GM19351 (cell line): ENCODE measurements at regions not wholly inside any gene's neighbourhood (a gene's known extent, or its start where the extent isn't known, plus 50 kb on each side); places are given as distances from the start of the nearest gene placed in this dataset.

Source experiments
- ATAC-seq: cut with Tn5 transposase; IDR thresholded peaks from one replicate; pipeline ENCODE4 v1.9.1; 2021; ENCODE audit warnings: mild to moderate bottlenecking, moderate library complexity; ENCODE audit not compliant: unreplicated experiment

DNA sequence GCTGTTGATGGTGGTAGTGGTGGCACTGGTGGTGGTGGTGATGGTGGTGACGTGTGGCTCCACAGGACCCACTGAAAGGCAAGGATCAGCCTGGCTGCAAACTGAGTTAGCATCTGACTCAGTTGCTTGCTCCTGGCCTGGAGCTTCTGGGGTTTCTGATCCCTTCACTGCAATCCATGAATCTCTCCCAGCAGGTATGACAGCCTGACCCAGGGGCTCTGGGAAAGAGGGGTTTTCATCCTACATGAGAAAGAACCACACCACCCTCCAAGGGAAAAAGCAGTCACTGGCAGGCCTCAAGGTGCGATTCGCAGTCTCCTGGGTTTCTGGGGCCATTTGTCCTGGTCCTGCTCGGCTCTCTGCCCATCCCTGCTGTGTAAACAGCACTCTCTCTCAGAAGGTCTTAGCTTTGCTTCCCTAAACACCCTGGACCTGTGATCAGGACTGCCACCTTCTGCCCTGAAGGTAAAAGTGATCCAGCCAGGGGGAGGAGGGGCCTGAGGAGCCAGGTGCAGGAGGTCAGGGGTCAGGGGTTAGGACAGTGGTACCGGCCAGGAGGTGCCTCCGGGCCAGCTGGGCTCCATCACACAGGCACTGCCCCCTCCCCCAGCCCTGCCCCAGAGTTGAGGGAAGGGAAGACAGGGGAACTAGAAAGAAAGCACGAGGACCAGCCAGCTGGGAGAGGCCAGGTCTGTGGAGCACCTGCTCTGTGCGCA lies 152.0 kb downstream of the BMP7 start:
- no peak for ATAC-seq

GRCh38 chr20:57117296-57117695 lies 149.1 kb downstream of the BMP7 start:
- ATAC-seq: no peak

DNA sequence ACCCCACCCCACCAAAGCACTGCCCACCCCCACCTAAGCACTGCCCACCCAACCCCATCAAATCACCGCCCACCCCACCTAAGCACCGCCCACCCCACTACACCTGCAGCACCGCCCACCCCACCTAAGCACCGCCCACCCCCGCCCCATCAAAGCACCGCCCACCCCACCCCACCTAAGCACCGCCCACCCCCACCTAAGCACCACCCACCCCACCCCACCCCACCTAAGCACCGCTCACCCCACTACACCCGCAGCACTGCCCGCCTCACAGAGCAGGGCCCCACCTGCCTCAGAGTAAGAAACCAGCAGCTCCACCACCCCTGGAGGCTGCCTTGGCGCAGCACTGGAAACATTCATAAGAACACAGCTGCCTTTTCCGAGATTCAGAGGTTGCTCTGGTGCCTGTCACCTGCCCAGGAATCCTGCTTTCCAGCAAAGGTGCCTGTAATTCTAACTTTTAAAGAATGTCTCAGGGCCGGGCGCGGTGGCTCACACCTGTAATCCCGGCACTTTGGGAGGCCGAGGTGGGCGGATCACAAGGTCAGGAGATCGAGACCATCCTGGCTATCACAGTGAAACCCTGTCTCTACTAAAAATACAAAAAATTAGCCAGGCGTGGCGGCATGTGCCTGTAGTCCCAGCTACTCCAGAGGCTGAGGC lies 148.2 kb downstream of the BMP7 start:
- no peak for ATAC-seq
